NCI-H2081 (cell line): ENCODE measurements at regions not wholly inside any gene's neighbourhood (a gene's known extent, or its start where the extent isn't known, plus 50 kb on each side); places are given as distances from the start of the nearest gene placed in this dataset.
"Not testable (repeated sequence)": the region's sequence is repeated elsewhere in the genome, so short reads cannot be mapped to it uniquely, and the experiment has no call there.

Experiments
- DNase-seq, 2 experiments: peaks; one replicate each; lab custom pipeline; 2025; lab: John Stamatoyannopoulos, UW

- DNase-seq = no peak
Measured at GRCh38 chr7:97377713-97378112, 260.2 kb downstream of the SDHAF3 start.

GRCh38 chr7:97381815-97382554 lies 264.5 kb downstream of the SDHAF3 start:
- DNase-seq = peak in 1 of 2 experiments; percentile 17

GRCh38 chr7:97390052-97390451 lies 272.6 kb downstream of the SDHAF3 start:
- DNase-seq = no peak

- no peak for DNase-seq
Measured at GRCh38 chr7:97390915-97391593, 273.6 kb downstream of the SDHAF3 start.

- DNase-seq = no peak
Measured at GRCh38 chr7:97401398-97401797, 283.9 kb downstream of the SDHAF3 start.

- no peak for DNase-seq
Measured at GRCh38 chr7:97405835-97406234, 288.3 kb downstream of the SDHAF3 start.

GRCh38 chr7:97407106-97407505 lies 289.6 kb downstream of the SDHAF3 start:
- no peak for DNase-seq

GRCh38 chr7:97409346-97409745 lies 291.8 kb downstream of the SDHAF3 start:
- DNase-seq = no peak

GRCh38 chr7:97418312-97418711 lies 300.8 kb downstream of the SDHAF3 start:
- peak; percentile 18 to 27 for DNase-seq

- DNase-seq = no peak
Measured at GRCh38 chr7:97419898-97420297, 302.4 kb downstream of the SDHAF3 start.

GRCh38 chr7:97421307-97421930 lies 303.9 kb downstream of the SDHAF3 start:
- DNase-seq = no peak

- DNase-seq = no peak
Measured at GRCh38 chr7:97422046-97422445, 304.5 kb downstream of the SDHAF3 start.

- DNase-seq = no peak
Measured at GRCh38 chr7:97430006-97430405, 301.9 kb upstream of the TAC1 start.

GRCh38 chr7:97439637-97440214 lies 292.2 kb upstream of the TAC1 start:
- no peak for DNase-seq

GRCh38 chr7:97446361-97446760 lies 285.5 kb upstream of the TAC1 start:
- DNase-seq = peak in 1 of 2 experiments; percentile 9

- not testable (repeated sequence) for DNase-seq
Measured at GRCh38 chr7:97449448-97449847, 282.4 kb upstream of the TAC1 start.

- DNase-seq = no peak
Measured at GRCh38 chr7:97450516-97450915, 281.4 kb upstream of the TAC1 start.

- DNase-seq = no peak
Measured at GRCh38 chr7:97454636-97455035, 277.2 kb upstream of the TAC1 start.

- DNase-seq = no peak
Measured at GRCh38 chr7:97457054-97457453, 274.8 kb upstream of the TAC1 start.

- no peak for DNase-seq
Measured at GRCh38 chr7:97460433-97460832, 271.5 kb upstream of the TAC1 start.

GRCh38 chr7:97461596-97461995 lies 270.3 kb upstream of the TAC1 start:
- DNase-seq = no peak

- DNase-seq = no peak
Measured at GRCh38 chr7:97466071-97466470, 265.8 kb upstream of the TAC1 start.
